Fibroblast of skin of right quadriceps (primary cell): ENCODE measurements at regions not wholly inside any gene's neighbourhood (a gene's known extent, or its start where the extent isn't known, plus 50 kb on each side); places are given as distances from the start of the nearest gene placed in this dataset.

Source experiments
- DNase-seq: peaks from one replicate; pipeline ENCODE4 v3.0.0-alpha.2; 2013

GRCh38 chrX:4841216-4841745, 1127.8 kb upstream of the PRKX start:
- DNase-seq: no peak

GRCh38 chrX:4831574-4831973, 1118.1 kb upstream of the PRKX start:
- no peak for DNase-seq

- DNase-seq: no peak
Measured at GRCh38 chrX:4830880-4831557, 1117.6 kb upstream of the PRKX start.

- no peak for DNase-seq
Measured at GRCh38 chrX:4825550-4825949, 1112.1 kb upstream of the PRKX start.

- no peak for DNase-seq
Measured at GRCh38 chrX:4809571-4809970, 1096.1 kb upstream of the PRKX start.

- no peak for DNase-seq
Measured at GRCh38 chrX:4805502-4805901, 1092.1 kb upstream of the PRKX start.

GRCh38 chrX:4800756-4801155, 1087.3 kb upstream of the PRKX start:
- no peak for DNase-seq

- no peak for DNase-seq
Measured at GRCh38 chrX:4787971-4788370, 1074.5 kb upstream of the PRKX start.

- DNase-seq: peak; percentile 16
Measured at GRCh38 chrX:4764888-4765287, 1051.4 kb upstream of the PRKX start.

GRCh38 chrX:4762196-4762595, 1048.7 kb upstream of the PRKX start:
- peak; percentile 2 for DNase-seq

- no peak for DNase-seq
Measured at GRCh38 chrX:4754878-4755604, 1041.6 kb upstream of the PRKX start.

GRCh38 chrX:4741024-4741423, 1027.6 kb upstream of the PRKX start:
- no peak for DNase-seq

GRCh38 chrX:4735299-4735698, 1021.9 kb upstream of the PRKX start:
- DNase-seq: no peak

GRCh38 chrX:4710618-4711433, 997.4 kb upstream of the PRKX start:
- DNase-seq: no peak

- DNase-seq: no peak
Measured at GRCh38 chrX:4708970-4709760, 995.7 kb upstream of the PRKX start.

- no peak for DNase-seq
Measured at GRCh38 chrX:4706961-4707360, 993.5 kb upstream of the PRKX start.

- no peak for DNase-seq
Measured at GRCh38 chrX:4690521-4690920, 977.1 kb upstream of the PRKX start.

GRCh38 chrX:4682636-4683035, 969.2 kb upstream of the PRKX start:
- DNase-seq: no peak

GRCh38 chrX:4675686-4676300, 962.3 kb upstream of the PRKX start:
- no peak for DNase-seq

- no peak for DNase-seq
Measured at GRCh38 chrX:4674028-4674782, 960.8 kb upstream of the PRKX start.

GRCh38 chrX:4671344-4671743, 957.9 kb upstream of the PRKX start:
- no peak for DNase-seq

- no peak for DNase-seq
Measured at GRCh38 chrX:4670606-4671005, 957.2 kb upstream of the PRKX start.
